ENCODE measurements at regions not wholly inside any gene's neighbourhood (a gene's known extent, or its start where the extent isn't known, plus 50 kb on each side); places are given as distances from the start of the nearest gene placed in this dataset.
A peak's percentile ranks its signal among the peaks of the same experiment; 100 is the strongest.

GRCh38 chr10:29120216-29120615 lies 168.7 kb upstream of the LYZL1 start:
- no peak overlapping the region for H3K4me3 ChIP-seq (replicated peaks; ENCODE audit: low read depth, low read length)
- peak; percentile 50 for DNase-seq (ENCODE audit: low read depth)
- no peak for TF ChIP-seq CTCF (IDR thresholded peaks at IDR 0.05; ENCODE audit: low read length, missing control alignments)

GRCh38 chr10:29124864-29125263 lies 164.0 kb upstream of the LYZL1 start:
- DNase-seq (ENCODE audit: low read depth): no peak
- TF ChIP-seq CTCF (IDR thresholded peaks at IDR 0.05; ENCODE audit: low read length, missing control alignments): no peak
- no peak overlapping the region for H3K4me3 ChIP-seq (replicated peaks; ENCODE audit: low read depth, low read length)

GRCh38 chr10:29127037-29127700 lies 161.7 kb upstream of the LYZL1 start:
- TF ChIP-seq CTCF (IDR thresholded peaks at IDR 0.05; ENCODE audit: low read length, missing control alignments): no peak
- DNase-seq (ENCODE audit: low read depth): no peak
- H3K4me3 ChIP-seq (replicated peaks; ENCODE audit: low read depth, low read length): no peak overlapping the region

GRCh38 chr10:29127731-29128130 lies 161.1 kb upstream of the LYZL1 start:
- no peak for DNase-seq (ENCODE audit: low read depth)
- no peak for TF ChIP-seq CTCF (IDR thresholded peaks at IDR 0.05; ENCODE audit: low read length, missing control alignments)
- H3K4me3 ChIP-seq (replicated peaks; ENCODE audit: low read depth, low read length): no peak overlapping the region

- H3K4me3 ChIP-seq (replicated peaks; ENCODE audit: low read depth, low read length): no peak overlapping the region
- peak; percentile 65 for DNase-seq (ENCODE audit: low read depth)
- peak; percentile 78 for TF ChIP-seq CTCF (IDR thresholded peaks at IDR 0.05; ENCODE audit: low read length, missing control alignments)
Measured at GRCh38 chr10:29130190-29130673, 158.6 kb upstream of the LYZL1 start.

GRCh38 chr10:29131952-29132547 lies 156.8 kb upstream of the LYZL1 start:
- DNase-seq (ENCODE audit: low read depth): peak; percentile 55
- H3K4me3 ChIP-seq (replicated peaks; ENCODE audit: low read depth, low read length): no peak overlapping the region
- no peak for TF ChIP-seq CTCF (IDR thresholded peaks at IDR 0.05; ENCODE audit: low read length, missing control alignments)

Measured in fibroblast of pulmonary artery (primary cell).